ENCODE measurements at regions not wholly inside any gene's neighbourhood (a gene's known extent, or its start where the extent isn't known, plus 50 kb on each side); places are given as distances from the start of the nearest gene placed in this dataset.

GRCh38 chrX:7242613-7243012 lies 94.7 kb upstream of the PUDP start:
- CTCF ChIA-PET = no interaction called here
- Histone ChIP-seq H3K27me3 (ENCODE audit: insufficient read depth, low read depth) (no peaks in the 10 kb centered on the region), H2AFZ (no peak overlapping the region), H3K36me3 (ENCODE audit: low read depth) (no peaks in the 10 kb centered on the region), H4K20me1 (ENCODE audit: insufficient read depth) (no peaks in the 10 kb centered on the region), H3K27ac (no peak overlapping the region), H3K79me2 (ENCODE audit: low read depth) (no peaks in the 10 kb centered on the region), H3K4me3 (no peak overlapping the region), H3K9me2 (ENCODE audit: insufficient read depth) (no peaks in the 10 kb centered on the region), H3F3A (ENCODE audit: insufficient read depth, low read depth) (no peaks in the 10 kb centered on the region), H3K4me2 (no peak overlapping the region), H3K4me1 (replicated peaks; ENCODE audit: insufficient read depth) (no peaks in the 10 kb centered on the region), H3K9me3 (ENCODE audit: insufficient read depth, low read depth) (no peaks in the 10 kb centered on the region)
- no peak for TF ChIP-seq CTCF (conservative IDR thresholded peaks at IDR 0.05)
- TF ChIP-seq EZH2 (IDR thresholded peaks at IDR 0.05; ENCODE audit: low read depth) = no peak
- POLR2A ChIA-PET (ENCODE audit: unreplicated experiment) = no interaction called here
- intact Hi-C loops (cut with micrococcal nuclease; ENCODE audit: unreplicated experiment) = no loop called here
- DNase-seq = no peak
- BruUV-seq (replicated peaks) = no TSS peak

- Histone ChIP-seq H3K9me3 (ENCODE audit: insufficient read depth, low read depth) (no peaks in the 10 kb centered on the region), H3F3A (ENCODE audit: insufficient read depth, low read depth) (no peaks in the 10 kb centered on the region), H3K27ac (no peak overlapping the region), H3K36me3 (ENCODE audit: low read depth) (no peaks in the 10 kb centered on the region), H3K9me2 (ENCODE audit: insufficient read depth) (no peaks in the 10 kb centered on the region), H4K20me1 (ENCODE audit: insufficient read depth) (0 out of 2 replicates have a peak, but pooled peaks cover 4% of the 10 kb centered on the region), H2AFZ (no peak overlapping the region), H3K4me3 (no peak overlapping the region), H3K4me1 (replicated peaks; ENCODE audit: insufficient read depth) (0 out of 2 replicates have a peak, but pooled peaks cover 11% of the 10 kb centered on the region), H3K79me2 (ENCODE audit: low read depth) (no peaks in the 10 kb centered on the region), H3K4me2 (no peak overlapping the region), H3K27me3 (ENCODE audit: insufficient read depth, low read depth) (no peaks in the 10 kb centered on the region)
- ChIA-PET CTCF (no interaction called here), POLR2A (ENCODE audit: unreplicated experiment) (no interaction called here)
- no peak for DNase-seq
- no TSS peak for BruUV-seq (replicated peaks)
- no peak for TF ChIP-seq EZH2 (IDR thresholded peaks at IDR 0.05; ENCODE audit: low read depth)
- no peak for TF ChIP-seq CTCF (conservative IDR thresholded peaks at IDR 0.05)
- intact Hi-C loops (cut with micrococcal nuclease; ENCODE audit: unreplicated experiment) = no loop called here
Measured at GRCh38 chrX:7240929-7241328, 93.0 kb upstream of the PUDP start.

- intact Hi-C loops (cut with micrococcal nuclease; ENCODE audit: unreplicated experiment) = no loop called here
- Histone ChIP-seq H3K4me1 (replicated peaks; ENCODE audit: insufficient read depth) (0 out of 2 replicates have a peak, but pooled peaks cover 11% of the 10 kb centered on the region), H4K20me1 (ENCODE audit: insufficient read depth) (0 out of 2 replicates have a peak, but pooled peaks cover 4% of the 10 kb centered on the region), H3K79me2 (ENCODE audit: low read depth) (0 out of 2 replicates have a peak, but pooled peaks cover 9% of the 10 kb centered on the region), H3K27me3 (ENCODE audit: insufficient read depth, low read depth) (no peaks in the 10 kb centered on the region), H2AFZ (no peak overlapping the region), H3K4me2 (no peak overlapping the region), H3K9me3 (ENCODE audit: insufficient read depth, low read depth) (no peaks in the 10 kb centered on the region), H3F3A (ENCODE audit: insufficient read depth, low read depth) (no peaks in the 10 kb centered on the region), H3K36me3 (ENCODE audit: low read depth) (no peaks in the 10 kb centered on the region), H3K4me3 (no peak overlapping the region), H3K9me2 (ENCODE audit: insufficient read depth) (no peaks in the 10 kb centered on the region), H3K27ac (no peak overlapping the region)
- CTCF ChIA-PET = no interaction called here
- TF ChIP-seq CTCF (conservative IDR thresholded peaks at IDR 0.05) (no peak), EZH2 (IDR thresholded peaks at IDR 0.05; ENCODE audit: low read depth) (no peak)
- DNase-seq = no peak
- no TSS peak for BruUV-seq (replicated peaks)
- POLR2A ChIA-PET (ENCODE audit: unreplicated experiment) = no interaction called here
Measured at GRCh38 chrX:7235071-7235470, 87.1 kb upstream of the PUDP start.
